ENCODE measurements at regions not wholly inside any gene's neighbourhood (a gene's known extent, or its start where the extent isn't known, plus 50 kb on each side); places are given as distances from the start of the nearest gene placed in this dataset.

DNA sequence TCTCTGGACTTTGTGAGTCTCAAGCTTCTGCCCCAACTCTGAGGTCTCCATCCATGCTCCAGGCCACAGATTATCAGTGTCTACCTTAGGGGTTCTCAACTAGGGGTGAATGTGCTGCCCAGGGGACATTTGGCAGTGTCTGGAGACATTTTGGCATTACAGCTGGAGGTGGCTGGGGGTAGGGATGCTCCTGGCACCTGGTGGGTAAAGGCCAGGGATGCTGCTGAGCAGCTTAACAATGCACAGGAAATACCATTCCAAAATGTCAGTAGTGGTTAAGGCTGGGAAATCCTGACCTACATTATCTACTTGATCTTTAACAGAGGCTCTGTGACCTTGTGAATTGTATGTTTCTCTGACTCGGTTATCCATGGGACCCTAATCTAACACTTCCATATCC lies 67.3 kb upstream of the PALS2 start:
- DNase-seq (ENCODE audit: low read depth): no peak
- TF ChIP-seq, protein P1, sequence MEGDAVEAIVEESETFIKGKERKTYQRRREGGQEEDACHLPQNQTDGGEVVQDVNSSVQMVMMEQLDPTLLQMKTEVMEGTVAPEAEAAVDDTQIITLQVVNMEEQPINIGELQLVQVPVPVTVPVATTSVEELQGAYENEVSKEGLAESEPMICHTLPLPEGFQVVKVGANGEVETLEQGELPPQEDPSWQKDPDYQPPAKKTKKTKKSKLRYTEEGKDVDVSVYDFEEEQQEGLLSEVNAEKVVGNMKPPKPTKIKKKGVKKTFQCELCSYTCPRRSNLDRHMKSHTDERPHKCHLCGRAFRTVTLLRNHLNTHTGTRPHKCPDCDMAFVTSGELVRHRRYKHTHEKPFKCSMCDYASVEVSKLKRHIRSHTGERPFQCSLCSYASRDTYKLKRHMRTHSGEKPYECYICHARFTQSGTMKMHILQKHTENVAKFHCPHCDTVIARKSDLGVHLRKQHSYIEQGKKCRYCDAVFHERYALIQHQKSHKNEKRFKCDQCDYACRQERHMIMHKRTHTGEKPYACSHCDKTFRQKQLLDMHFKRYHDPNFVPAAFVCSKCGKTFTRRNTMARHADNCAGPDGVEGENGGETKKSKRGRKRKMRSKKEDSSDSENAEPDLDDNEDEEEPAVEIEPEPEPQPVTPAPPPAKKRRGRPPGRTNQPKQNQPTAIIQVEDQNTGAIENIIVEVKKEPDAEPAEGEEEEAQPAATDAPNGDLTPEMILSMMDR (conservative IDR thresholded peaks at IDR 0.05; ENCODE audit: low read depth, low read length): no peak
- H3K4me3 ChIP-seq (ENCODE audit: low read length): no peak overlapping the region

- TF ChIP-seq, protein P1 (conservative IDR thresholded peaks at IDR 0.05; ENCODE audit: low read depth, low read length): no peak
- no peak overlapping the region for H3K4me3 ChIP-seq (ENCODE audit: low read length)
- no peak for DNase-seq (ENCODE audit: low read depth)
These were observed 64.9 kb upstream of the PALS2 start for GRCh38 chr7:24508316-24508715.

DNA sequence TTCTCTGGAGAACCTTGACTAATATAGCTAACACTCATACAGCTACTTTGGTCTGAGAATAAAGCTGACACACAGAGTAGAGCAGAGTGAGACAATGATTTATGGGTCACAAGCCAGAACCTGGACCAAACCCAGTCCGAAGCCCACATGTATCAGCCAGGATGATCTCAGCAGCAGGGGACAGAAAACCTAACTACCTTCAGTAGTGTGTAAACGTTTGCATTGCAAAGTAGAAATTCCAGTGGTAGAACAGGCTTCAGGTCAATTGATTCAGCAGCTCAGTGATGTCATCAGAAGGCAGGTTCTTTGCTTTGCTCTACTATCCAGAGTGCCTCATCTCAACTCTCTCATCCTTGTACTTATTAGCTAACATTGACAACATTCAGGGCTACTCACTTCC lies 62.5 kb upstream of the PALS2 start:
- no peak overlapping the region for H3K4me3 ChIP-seq (ENCODE audit: low read length)
- TF ChIP-seq, protein P1 (conservative IDR thresholded peaks at IDR 0.05; ENCODE audit: low read depth, low read length): no peak
- no peak for DNase-seq (ENCODE audit: low read depth)

DNA sequence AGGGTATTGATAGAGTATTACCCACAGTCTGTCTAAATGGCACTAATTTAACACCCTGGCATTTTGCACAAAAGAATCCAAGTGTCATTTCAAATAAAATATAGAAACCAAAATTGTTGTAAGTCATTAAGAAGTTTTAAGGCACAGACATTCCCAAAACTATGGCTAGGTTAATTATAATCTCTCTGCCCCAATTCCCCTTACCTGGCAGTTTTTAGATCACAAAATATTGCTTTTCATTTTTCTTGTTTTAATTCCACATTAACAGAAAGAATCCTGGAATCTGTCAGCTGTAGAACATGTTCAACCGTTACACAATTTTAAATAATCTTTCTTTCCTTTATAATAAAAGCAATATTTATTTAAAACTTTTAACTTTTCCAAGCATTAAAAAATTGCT lies 56.1 kb upstream of the PALS2 start:
- TF ChIP-seq, protein P1 (conservative IDR thresholded peaks at IDR 0.05; ENCODE audit: low read depth, low read length): no peak
- no peak overlapping the region for H3K4me3 ChIP-seq (ENCODE audit: low read length)
- no peak for DNase-seq (ENCODE audit: low read depth)

DNA sequence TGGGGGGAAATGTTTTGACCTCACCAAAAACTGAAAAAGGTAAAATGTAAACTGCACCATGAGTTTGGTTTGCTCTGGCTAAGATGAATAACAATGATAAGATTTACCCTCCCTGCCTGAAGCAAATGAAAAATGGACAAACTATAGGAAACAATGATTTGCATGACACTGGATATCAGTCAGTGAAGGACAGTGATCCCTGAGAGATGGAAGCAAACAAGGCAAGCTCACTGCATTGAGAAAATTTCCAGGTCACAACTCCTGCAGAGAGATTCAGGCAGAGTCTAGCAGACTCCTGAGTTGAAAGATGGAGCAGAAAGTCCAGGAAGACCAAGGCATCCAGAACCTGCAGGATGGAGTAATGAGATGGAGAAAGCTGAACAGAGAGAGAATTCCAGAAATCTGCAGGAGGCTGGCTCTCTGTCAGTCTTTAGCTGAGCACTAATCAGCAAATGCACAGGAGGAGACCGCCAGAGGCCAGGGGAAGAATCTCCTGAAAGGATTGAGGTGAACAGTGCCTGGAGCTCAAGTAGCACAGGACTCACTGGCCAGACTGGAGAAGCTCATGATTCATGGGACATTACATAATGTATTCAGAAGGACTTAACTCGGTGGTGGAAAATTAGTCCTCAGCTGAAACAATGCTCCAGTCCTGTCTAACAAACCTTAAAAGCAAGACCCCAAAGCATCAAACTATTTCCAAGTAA lies 51.2 kb upstream of the PALS2 start:
- no peak for DNase-seq (ENCODE audit: low read depth)
- TF ChIP-seq, protein P1 (conservative IDR thresholded peaks at IDR 0.05; ENCODE audit: low read depth, low read length): no peak
- no peak overlapping the region for H3K4me3 ChIP-seq (ENCODE audit: low read length)

Measured in retinal pigment epithelial cell (primary cell).